Stimulated activated CD4-positive, alpha-beta T cell treated with anti-CD3 and anti-CD28 coated beads, Interleukin-1b, Interleukin-23, amount 100 ng/mL, for 4 hours (primary cell): ENCODE measurements at regions not wholly inside any gene's neighbourhood (a gene's known extent, or its start where the extent isn't known, plus 50 kb on each side); places are given as distances from the start of the nearest gene placed in this dataset.
A peak's percentile ranks its signal among the peaks of the same experiment; 100 is the strongest.

Experiments used
- DNase-seq, 2 donors: peaks; one replicate each; pipeline ENCODE4 v3.0.0-alpha.2; 2020; ENCODE audit warnings: low read depth in 2 of 2

DNA sequence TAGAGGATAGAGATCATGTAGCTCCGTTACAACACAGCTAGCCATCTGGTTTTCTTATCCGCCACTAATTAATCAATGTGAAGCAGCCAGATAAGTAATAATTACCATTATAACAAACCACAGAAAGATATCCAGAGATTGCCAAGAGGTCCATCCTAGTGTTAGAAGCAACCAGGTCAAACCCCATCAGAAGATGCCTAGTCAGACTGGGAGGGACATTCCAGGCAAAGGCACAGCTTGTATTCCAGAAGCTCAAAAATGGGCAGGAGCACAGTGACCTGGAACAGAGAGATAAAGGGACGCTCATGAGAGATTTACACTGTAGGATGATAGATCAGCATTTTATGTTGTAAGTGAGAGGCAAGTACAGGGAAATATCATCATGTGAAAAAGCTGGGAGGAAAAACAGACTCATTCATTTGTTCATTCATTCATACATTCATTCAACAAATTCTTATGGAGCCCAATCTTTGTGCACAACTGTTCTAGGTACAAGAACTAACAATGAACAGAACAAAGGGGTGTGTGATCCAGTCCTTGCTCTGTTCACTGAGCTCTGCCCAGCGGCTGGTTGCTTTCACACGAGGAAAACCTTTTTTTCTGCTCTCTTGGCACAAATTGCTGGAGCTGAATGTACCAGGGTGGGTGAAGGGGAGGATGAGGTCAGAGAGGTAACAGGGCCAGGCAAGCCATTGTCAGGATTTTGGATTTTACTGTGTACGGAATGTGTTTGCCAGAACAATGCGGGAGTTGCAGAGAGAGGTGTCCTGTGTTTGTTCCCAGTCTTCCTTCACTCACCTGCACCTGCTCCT, 240.8 kb upstream of the FGGY start:
- no peak for DNase-seq

DNA sequence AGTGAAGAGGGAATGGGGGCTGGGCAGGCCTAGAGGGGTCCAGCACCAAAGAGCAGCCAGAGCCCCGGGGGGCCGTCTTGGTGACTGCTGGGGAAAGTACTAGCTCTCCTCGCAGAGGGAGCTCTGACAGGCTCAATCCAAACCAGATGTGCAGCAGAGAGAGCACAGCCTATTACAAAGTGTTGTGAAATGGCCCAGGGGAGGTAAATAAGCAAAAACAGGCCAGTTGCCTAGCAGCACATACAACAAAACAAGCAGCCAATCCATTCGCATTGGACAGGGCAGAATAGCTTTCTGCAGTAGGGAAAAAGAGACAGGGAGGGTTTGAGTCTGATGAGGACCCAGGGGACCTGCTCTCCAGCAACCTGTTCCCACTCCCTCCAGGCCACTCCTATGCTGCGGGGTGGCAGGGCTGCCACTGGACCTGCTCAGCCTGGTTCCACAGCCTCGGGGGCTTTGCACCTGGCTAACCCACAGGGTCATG, 239.6 kb upstream of the FGGY start:
- no peak for DNase-seq

DNA sequence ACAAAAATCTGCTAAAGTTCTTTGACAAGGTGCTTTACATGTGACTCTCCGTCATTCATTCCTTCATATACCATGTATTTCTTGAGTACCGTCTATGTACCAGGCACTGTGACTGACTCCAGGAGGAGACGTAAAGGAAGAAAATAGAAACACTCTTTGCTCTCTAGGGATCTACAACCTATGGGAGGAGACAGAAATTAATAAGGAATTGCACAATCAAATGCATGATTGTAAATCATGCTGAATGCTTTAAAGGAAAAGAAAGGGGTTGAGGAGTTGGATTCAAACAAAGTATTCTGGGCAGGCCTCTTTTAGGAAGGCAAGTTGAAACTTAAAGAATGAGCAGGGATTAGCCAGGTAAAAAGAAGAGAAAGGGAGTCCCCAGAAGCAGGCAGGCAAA, 239.1 kb upstream of the FGGY start:
- DNase-seq, result no peak

DNA sequence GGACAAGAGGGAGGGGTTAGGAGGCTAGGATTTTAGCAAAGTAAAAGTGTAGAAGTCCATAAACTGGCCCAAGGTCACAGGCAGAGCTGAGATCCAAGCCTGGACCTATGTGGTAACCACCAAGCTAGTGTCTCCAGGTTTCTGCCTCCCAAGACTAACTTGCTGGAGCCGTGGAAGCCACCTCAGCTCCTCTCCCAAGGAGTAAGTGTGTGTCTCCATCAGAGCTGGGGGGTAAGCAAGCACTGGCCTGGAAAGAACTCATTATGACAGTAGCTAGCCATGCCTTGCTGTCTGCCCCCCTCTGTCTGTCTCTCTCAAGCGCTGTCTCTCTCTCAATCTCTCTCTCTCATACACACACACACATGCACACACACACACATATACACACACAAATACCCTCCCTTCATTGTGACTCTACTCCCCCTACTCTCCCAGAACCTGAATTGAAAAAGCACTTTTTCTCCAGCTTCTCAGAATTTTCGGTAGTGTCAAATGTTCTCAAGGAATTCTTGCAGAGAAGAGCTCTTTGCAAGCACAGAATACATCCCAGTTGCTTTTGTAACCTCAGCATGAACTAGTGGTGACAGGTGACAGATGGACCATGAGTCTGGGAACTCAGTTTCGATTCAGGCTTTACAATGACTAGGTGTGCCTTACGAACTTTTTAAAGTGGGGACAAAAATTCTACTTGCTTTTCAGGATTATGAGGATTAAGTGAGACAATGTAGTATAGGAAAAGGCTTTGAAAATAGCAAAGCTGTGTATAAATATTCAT, 238.0 kb upstream of the FGGY start:
- no peak for DNase-seq

GRCh38 chr1:59061876-59062275, 235.0 kb upstream of the FGGY start:
- no peak for DNase-seq

GRCh38 chr1:59062743-59063142, 234.2 kb upstream of the FGGY start:
- no peak for DNase-seq

GRCh38 chr1:59063501-59063900, 233.4 kb upstream of the FGGY start:
- peak in 1 of 2 donors; percentile 14 for DNase-seq

DNA sequence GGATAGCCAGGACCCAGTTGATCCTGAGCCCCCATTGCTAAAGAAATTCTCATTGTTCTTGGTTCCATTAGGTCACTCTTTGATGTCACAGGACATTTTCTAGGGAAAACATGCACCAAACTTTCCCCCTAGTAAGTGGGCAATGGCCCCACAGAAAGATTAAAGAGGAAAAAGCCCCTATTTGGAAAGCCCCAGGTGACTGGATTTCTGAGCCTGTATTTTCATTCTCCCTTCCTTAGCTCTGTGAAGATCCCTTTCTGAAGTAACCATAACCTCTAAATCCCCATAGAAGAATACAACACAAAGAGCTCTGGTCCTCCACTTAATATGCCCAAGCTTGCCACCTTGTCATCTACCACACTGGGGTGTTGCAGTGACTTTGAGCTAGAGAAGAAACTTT, 232.3 kb upstream of the FGGY start:
- no peak for DNase-seq

GRCh38 chr1:59066236-59066635, 230.7 kb upstream of the FGGY start:
- no peak for DNase-seq

GRCh38 chr1:59070610-59071009, 226.3 kb upstream of the FGGY start:
- no peak for DNase-seq

DNA sequence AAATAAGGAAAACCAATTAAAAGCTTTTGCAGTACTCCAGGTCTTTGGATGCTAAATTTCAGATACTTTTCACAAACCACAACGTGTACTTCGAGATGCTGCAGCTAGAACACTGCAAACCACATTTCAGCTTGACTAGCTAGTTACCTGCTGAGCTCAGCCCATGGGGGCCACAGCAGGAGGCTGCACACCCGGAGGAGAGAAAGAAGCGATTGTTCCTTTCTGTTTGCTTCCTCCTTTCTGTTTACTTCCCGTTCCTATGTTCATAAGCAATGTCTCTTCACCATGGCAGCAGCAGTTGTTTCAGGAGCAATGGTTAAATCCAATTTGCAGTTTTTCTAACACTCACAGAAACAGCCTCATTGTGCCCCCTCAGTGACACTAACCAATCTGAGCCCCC, 225.6 kb upstream of the FGGY start:
- no peak for DNase-seq

GRCh38 chr1:59071876-59072582, 224.9 kb upstream of the FGGY start:
- peak in 1 of 2 donors; percentile 17 for DNase-seq

- no peak for DNase-seq
Measured at GRCh38 chr1:59072583-59072947, 224.3 kb upstream of the FGGY start.

GRCh38 chr1:59074598-59074997, 222.3 kb upstream of the FGGY start:
- no peak for DNase-seq

- DNase-seq, result no peak
Measured at GRCh38 chr1:59075021-59075420, 221.9 kb upstream of the FGGY start.

GRCh38 chr1:59076612-59077011, 220.3 kb upstream of the FGGY start:
- DNase-seq, result no peak

DNA sequence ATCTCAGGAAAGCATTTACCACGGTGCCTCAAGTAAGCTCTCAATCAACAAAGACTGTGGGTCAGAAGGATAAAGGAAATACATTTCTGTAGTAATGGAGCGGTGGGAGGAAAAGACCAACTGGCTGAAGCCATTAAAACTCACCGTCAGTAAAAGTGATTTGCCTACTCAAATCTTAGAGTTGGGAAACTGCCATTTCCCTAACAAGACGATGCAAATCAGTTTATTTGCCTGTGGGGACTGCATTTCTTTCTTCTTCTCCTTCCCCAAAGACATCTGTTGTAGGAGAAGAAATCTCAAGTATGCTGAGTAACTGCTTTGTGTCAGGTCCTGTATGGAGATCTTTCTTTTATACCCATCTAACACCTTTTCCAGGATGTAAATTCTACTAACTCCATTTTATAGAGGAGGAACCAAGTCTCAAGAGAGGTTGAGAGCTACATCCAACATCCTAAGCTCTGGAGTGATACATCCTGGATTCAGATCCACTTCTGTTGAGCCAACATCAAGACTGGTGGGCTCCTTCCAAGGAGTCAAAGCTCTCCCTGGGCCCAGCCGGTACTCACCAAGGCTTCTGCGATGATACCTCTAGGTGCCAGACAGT, 219.3 kb upstream of the FGGY start:
- DNase-seq, result no peak

DNA sequence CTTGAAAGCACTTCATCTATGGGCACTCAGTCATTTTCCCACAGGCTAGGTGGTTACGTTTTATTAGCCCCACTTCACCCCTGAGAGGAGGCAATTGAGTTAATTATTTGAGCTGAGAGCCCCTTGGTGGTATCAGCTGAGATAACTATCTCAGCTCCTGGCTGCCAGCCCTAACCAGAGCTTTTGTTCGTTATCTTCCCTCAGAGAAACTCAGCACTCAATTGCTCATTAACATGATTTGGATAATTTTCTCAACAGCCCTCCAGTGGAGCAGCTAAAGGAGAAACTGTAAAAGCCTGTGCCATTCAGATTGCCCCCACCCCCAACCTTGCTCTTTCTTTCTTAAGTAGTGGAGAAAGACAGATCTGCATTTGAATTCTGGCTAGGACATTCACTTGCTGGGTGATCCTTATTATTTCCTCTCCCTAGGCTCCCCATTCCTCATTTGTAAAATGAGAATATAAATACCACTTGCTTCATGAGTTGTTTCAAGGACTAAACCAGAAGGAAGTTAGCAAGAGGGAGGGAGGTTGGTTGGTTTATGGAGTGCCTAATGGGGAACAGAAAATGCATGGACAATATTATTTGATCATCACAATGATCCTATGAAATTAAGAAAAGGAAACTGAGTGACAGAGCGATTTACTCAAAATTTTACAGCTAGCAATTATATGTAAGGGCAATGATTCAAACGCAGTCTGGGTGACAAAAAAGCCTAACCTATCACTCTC, 218.7 kb upstream of the FGGY start:
- no peak for DNase-seq

DNA sequence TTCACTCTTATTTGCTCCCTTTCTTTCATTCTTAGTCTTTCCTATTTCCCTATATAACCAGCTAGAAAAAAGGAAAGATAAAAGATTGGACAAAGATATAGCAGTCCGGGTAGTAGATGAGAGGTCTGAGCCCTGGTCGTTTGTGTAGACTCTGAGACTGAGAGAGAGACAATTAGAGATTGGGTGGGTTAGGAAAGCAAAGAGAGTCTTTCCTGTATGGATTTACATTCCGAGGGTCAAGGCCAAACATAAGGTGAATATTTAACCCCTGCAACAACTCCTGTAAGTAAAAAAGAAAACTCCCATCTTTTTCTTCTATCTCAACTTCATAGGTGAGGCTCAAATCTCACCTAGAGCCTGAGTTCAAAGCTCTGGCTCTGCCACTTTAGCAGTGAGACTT, 218.0 kb upstream of the FGGY start:
- no peak for DNase-seq

DNA sequence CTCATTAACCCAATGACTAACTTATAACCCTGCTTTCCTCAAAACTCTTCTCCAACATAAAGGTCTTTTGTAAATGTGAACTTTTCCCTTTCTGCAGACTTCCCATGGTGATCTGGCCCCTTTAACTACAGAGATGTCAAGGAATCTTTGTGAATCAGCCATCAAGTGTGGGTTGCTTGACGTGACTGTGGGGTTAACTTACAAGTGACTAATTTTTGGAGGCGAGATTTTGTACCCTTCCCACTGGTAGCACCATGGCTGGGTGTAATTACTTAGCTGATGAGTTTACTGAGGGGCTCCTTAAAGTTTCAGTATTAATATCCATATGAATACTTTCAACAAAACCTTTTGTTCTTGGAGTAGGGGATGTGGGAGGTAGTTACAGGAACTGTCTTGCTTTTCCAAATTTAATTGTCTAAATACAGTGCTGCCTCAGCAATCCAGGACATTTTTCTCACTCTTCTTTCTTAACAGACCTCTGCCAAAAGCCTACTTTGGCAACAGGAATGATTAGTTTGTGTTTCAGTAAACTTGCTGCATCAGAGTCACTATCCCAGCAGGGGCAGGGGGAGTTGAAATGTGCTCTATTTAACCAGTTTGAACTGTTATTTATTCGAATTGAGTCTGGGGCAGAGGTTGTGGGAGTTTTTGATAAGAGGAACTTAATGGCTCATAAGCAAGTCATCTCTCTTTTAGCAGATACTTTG, 217.3 kb upstream of the FGGY start:
- DNase-seq, result no peak

DNA sequence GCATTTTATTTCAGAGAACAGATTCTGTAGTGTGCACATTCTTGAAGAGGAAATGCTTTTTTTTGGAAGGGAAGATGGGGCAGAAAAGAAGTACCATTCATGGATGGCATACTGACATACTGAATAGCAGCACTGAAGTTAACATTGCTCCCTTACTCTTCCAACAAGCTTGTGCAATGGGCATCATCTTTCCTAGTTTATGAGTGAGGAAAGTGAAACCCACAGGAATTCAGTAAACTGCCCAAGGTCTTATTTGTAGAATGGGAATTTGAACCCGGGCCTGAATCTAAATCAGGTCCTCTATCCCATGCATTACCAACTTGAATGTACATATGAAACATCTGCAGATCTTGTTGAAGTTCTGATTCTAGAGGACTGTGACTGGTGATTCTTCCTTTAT, 215.7 kb upstream of the FGGY start:
- no peak for DNase-seq
